Activated CD4-positive, alpha-beta T cell treated with anti-CD3 and anti-CD28 coated beads, Interleukin-2, amount 50 U/mL, for 24 hours (primary cell): ENCODE measurements at regions not wholly inside any gene's neighbourhood (a gene's known extent, or its start where the extent isn't known, plus 50 kb on each side); places are given as distances from the start of the nearest gene placed in this dataset.

Experiments
- DNase-seq, 2 donors: peaks; one replicate each; pipeline ENCODE4 v3.0.0-alpha.2; 2020; ENCODE audit warnings: low read depth in 1 of 2, low spot score in 1 of 2

DNA sequence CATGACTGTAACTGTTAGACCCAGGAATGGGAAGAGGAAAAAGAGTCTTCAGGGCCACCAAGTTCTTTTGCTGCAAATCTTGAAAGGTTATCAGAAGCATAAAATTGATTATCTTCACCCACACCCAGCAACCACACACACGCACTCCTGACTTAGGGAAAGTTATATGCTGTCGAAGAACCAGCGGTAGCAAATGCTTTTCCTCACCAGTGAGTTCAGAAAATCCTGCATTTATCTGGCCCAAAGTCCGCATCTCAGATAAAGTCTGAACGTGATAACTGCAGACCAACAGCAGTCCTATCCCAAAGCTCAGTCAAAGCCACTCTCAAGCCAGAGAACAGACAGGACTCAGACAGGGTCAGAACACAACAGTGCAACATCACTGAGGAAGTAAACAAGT, 115.6 kb downstream of the IRS2 start:
- no peak for DNase-seq

DNA sequence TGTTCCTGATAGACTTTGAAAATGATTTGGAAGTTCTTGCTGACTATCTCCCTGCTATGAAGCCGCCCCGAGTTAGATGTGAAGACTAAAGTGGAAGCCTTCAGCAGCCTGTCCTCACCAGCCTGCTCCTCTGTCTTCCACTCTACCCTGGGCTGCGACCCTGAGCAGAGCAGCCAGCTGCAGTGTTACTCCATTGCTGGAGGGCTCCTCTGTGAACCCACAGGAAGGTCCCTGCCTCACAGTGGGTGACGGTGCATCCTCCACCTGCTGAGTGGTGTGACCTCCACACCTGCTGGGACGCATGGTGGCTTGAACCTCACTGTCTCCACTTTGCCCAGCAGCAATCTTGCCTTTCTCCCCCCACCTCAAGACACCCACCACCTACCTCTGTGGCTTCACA, 116.4 kb downstream of the IRS2 start:
- DNase-seq: no peak

DNA sequence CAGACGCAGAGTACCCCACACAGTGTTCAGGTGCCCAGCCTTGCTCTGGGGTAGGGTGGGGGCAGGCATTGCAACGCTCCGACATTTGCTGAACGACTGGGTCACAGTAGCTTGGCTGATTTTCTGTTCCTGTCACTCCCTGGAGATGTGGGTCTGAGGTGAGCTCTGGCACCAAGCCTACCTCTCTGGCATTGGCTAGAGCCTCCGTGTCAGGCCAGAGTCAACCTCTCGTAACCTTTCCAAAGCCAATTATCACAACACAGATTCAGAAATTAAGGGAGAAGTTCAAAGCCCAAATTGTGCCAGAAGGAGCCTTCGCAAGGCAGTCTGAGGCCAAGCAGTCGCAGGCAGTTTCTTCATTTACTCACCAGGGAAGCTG, 117.2 kb downstream of the IRS2 start:
- DNase-seq: no peak

DNA sequence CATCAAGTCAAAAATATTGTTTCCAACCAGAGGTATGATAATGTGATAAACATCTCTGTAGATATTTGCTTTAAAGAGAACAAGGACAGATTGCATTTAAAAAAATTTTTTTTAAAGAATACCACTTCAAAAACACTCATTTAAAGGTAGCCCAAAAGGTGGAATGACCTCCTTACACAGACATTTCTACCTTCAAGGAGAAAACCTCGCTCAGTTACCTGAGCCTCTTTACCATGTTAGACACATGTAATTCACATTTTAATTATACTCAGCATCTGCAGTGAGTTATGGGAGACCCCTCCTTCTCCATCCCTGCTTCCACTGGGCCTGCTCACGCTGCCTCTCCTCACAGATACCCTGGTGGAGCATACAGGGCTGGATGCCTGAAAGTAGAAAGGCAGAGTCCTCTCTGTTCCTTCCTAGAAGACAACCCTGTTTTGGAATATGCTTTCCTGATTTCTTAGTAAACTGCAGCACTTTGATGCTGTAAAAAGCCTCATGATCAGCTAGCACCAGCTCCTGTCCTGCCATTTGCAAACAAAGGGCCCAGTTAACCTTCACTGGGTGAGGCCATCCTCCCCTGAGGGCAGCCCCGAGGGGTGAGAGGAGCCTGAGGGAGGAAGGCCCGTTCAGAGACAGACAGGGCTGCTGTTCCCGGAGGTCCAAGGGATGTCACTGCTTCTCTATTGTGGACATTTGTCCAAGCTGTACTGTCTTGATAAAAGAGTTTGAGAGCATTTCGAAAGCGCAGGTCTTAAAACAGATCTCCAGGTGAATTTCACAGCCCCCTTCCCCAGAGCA, 117.8 kb downstream of the IRS2 start:
- no peak for DNase-seq

DNA sequence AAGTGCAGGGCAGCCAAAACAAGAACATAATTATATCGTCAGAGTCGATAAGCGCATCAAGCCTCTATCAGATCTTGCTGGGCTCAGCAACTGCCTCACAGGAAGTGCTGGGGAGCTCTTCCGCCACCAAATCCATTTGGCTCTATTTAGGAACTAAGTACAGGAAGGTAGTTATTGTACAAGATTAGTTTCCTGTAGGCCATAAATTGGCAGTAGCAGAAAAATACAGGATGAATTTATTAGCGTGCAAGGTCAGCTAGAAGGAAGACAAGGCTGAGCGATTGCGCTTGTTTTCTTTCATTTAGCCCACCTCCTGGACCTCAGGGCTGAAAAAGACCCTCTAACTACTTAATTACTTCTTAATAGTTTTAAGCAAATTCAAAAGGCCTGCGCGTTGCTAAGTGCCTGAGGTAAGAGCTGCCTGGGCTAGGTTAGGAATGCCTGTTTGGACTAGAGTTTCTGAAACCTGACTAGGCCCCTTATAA, 118.5 kb downstream of the IRS2 start:
- DNase-seq: no peak

DNA sequence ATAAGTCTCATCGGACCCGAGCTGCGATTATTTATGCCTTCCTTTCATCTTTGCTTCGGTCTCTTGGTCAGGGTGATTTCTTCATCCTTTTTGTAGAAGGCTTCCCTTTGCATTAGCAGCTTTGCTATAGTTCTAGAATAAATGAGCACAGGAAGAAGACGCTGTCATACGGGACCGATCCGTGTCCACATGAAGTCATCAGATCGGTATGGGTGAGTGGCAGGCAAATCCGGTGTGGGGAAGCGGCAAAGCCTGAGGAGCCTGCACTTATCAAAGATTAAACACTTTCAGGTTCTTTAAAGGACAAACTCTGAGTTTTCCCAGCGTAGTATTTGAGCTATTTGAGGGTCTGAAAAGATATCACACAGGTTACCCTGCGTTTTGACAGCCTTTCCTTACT, 119.3 kb downstream of the IRS2 start:
- no peak for DNase-seq

DNA sequence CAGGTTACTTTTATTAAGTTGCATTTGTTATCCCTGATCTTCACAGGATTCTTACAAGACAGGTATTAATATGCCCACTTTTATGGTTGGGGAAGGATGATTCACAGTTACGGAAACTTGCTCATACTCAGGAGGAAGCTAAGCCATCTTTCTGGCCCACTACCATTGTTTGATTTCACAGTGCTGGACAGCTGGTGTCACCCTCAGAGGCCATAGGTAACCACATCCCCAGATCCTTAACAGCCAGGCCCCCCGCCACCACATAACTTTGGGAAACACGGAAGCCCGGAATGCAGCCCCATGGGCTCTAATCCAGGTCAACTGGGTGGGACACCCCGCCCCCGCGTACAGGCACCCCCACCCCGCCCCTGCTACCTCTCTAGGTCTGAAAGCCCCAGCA, 119.7 kb downstream of the IRS2 start:
- DNase-seq: no peak

DNA sequence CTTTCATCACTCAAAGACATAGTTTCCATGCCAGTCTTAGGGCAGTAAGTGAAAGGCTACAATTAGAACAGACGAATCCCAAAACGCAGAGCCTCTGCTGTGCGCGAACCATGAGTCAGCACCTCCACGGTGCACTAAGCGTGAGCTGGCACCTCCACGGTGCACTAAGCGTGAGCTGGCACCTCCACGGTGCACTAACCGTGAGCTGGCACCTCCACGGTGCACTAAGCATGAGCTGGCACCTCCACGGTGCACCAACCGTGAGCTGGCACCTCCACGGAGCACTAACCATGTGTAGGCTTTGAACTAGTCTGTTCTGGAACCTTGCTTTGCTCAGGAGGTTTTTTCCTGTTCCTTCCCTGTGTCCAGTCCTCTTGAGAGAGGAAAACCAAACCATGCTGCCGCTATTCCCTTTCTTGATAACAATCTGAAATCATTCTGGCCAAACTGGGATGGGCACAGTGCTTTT, 120.6 kb downstream of the IRS2 start:
- no peak for DNase-seq

DNA sequence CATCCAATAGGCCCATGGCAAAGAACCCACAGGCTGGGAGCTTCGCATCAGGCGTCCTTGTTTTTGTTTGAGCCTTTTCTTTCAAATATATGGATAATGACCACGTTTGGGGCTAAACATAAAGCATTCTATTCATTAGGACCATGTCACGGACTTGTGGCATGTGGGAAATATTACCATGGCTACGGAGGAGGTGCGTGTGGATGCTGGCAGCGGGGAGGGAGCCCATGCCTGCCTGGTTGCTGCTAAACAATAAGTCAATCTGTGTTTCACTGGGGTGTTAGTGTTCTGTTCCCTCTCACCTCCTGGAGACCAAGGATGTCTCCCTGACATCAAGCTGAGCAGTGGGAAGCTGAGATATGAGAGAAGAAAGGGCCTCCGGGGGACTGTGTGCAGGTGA, 121.1 kb downstream of the IRS2 start:
- no peak for DNase-seq

DNA sequence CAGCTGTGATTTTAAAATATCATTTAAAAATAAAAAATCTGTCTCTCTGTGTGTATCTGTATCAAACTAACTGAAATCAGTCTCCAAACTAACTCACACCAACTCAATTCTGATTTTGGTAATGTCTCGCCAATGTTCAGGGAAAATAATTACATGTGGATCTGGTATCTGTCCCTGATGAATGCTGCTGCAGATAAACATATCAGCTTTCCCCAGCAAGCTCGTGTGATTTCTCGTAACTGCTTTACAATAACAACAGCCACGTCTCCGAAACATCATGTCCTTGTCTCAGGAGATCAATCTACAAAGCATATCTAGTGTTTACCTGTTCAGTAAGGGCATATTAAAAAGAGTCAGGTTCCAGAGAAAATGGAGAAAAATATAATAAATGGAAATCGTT, 129.0 kb downstream of the IRS2 start:
- DNase-seq: no peak

DNA sequence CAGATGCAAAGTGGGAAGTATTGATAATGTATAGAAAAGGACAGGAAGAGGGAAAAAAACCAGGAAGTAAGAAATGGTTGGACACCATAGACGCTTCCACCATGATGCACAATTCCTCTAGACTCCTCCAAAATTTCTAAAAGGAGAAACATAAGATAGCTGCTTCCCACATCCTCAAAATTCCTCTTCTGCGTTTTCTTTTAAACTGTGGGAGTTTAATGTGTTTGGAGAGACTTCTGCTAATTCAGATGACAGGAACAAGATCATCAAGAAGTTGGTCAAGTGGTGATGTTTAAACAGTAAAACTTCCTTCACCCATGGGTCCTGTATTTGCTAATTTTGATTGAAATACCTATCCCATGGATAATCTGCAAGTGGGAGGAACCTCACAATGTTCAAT, 130.2 kb downstream of the IRS2 start:
- DNase-seq: no peak

DNA sequence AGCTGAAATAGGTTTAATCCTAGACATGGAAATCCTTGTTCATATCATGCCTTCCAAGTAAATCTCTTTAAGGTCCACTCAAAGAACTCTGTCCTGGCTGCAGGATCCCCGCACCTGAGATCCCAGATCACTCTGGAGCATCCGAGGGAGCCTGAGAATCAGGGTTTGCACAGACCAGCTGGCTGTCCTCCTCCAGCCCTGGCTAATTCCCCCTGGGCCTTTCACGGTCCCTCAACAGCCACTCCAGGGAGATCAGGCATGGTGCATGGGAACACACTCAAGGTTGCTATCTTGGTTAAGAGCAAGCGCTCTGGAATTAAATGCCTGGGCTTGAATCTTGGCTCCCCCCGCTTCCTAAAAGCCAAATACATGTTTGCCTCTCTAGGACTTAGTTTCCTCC, 130.8 kb downstream of the IRS2 start:
- DNase-seq: no peak

DNA sequence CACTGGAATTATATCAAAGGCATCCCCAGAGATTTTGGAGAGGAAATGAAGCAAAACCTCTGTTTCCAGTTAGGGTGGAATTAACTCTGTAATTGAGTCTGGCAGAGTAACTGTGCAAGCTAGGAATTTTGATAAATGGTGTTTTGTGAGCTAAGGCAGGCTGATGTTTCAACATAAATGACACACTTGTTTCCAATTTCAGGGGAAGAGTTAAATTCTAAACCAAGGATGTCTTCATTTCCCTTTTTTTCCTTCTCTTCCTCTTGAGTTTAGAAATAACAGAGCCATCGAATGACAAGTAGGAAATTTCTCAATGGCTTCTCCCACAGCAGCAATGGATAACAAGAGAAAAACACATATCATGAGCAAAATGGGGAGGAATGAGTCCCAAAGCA, 131.2 kb downstream of the IRS2 start:
- no peak for DNase-seq

DNA sequence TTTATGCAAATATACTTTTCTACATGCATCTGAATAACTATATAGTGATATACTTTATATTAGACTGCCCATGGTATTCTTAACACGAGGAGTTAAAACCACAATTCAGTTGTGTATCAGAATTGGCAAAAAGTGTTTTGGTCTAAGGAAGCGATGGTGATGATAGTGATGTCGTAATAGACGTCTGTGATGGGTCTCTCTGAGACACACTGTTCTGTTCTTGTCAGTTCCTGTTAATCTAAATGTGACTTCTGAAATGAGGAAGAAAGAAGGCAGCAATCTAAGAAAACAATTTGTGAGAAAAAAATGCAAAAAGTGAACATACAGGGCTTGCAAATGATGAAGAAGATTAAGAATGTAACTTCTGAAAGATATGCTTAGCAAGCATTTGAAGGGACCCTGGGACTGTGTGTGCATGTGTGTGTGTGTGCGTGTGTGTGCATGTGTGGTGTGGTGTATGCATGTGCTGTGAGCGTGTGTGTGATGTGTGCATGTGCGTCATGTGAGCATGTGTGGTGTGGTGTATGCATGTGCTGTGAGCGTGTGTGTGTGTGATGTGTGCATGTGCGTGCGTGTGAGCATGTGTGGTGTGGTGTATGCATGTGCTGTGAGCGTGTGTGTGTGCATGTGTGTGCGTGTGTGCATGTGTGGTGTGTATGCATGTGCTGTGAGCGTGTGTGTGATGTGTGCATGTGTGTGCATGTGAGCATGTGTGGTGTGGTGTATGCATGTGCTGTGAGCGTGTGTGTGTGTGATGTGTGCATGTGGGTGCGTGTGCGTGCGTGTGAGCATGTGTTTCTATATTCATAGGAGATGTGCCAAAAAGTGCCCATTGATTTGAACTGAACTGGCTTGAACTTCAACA, 131.8 kb downstream of the IRS2 start:
- DNase-seq: no peak

DNA sequence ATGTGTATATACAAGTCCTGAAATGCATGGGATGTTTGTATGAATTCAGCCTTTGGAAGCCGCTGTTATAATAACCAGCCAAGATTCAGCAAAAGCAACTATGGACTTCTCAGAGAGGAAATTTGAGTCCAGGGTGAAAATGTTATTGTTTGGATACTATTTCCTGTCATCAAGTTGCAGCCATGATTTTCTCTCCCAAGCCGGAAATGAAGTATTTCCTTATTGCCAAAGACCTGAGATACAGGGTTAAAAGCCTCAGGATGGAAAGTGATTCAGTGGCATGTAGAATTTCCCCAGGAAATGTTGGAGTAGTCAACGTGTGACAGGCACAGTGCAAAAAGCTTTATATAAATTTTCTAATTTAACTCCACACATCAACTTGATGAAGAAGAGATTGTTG, 133.9 kb downstream of the IRS2 start:
- DNase-seq: no peak

DNA sequence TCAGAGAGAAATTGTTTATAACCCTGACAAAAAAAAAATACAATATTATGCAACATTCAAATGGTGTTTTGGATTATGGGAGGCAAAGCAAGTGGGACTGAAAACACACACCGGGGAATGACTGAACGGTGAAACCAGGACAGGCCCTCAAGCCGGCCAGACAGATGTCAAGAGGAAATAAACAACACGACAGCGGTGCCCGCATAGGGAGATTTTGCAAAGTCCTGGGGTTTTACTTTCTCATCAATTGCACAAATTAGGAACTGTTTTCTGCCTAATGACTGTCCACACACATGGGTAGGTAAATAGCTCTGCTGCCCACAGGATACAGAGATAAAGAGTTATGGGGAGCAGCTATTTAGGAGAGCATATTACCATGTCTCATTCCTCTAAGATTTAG, 134.5 kb downstream of the IRS2 start:
- no peak for DNase-seq

DNA sequence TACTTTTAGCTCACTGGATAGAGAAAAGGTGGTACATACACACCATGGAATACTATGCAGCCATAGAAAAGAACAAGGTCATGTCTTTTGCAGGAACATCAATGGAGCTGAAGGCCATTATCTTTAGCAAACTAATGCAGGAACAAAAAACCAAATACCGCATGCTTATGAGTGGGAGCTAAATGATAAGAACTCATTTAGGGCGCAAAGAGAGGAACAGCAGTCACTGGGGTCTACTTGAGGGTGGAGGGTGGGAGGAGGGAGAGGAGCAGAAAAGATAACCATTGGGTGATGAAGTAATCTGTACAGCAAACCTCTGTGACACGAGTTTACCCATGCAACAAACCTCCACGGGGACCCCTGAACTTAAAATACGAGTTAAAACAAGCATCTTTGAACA, 135.1 kb downstream of the IRS2 start:
- no peak for DNase-seq

DNA sequence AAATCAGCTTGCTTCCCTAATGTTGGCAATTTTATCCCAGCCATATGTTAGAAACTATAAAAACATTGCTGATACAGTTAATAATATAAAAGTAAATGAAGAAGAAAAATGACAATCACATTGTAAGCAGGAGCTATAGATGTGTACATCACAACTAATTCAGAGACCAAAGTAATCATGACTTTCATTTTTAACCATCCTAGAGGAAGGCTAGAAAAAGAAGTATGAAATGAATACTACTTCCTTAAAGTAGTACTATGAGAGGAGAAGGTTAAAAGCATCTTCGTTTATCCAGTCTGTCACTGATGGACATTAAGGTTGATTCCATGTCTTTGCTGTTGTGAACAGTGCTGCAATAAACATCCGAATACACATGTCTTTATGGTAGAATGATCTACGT, 135.5 kb downstream of the IRS2 start:
- DNase-seq: no peak

DNA sequence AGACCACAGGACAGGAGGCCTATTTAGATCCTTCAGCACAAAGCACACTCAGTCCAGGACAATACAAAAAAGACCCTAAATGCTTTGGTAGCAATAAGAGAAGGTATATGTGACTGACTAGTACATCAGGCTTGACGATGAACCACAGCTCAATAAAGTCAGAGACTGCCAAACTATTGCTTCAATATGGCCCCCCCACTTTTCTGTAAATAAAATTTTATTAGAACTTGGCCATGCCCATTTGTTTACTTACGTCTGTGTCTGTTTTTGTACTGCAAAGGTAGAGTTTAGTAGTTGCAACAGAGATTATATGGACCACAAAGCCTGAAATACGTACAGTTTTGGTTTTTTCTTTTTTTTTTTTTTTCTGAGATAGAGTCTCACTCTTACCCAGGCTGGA, 136.7 kb downstream of the IRS2 start:
- no peak for DNase-seq

DNA sequence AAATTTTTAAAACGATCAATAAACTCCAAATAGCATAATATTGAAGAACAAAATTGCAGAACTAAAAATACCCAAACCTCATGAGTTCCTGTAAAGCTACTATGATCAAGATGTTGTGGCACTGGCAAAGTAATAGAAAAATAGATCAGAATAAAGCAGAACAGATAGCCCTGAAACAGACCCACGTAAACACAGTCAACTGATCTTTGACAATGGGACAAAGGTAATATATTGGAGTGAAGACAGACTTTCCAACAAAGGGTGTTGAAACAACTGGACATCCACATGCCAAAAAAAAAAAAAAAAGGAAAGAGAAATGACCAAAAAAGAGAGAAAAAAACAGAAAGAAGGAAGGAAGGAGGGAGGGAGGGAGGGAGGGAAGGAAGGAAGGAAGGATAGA, 138.7 kb downstream of the IRS2 start:
- no peak for DNase-seq

DNA sequence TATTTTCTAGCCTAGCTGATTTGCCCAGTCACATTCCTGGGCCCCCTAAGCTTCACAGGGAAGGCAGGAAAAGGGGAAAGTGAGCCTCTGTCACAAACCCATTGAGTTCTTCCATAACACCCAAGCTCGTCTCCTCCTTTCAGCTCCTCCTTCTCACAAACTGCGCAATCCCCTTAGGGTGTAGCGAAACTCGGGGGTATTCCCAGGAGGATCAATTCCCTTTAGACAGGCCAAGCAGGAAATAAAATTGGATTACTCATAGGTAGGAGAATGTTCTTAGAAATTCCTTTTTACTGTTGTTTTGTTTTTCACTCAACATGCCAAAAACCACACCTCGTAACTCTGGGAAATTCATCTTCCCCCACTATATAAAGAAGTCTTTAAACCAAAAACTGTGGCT, 139.3 kb downstream of the IRS2 start:
- DNase-seq: no peak

DNA sequence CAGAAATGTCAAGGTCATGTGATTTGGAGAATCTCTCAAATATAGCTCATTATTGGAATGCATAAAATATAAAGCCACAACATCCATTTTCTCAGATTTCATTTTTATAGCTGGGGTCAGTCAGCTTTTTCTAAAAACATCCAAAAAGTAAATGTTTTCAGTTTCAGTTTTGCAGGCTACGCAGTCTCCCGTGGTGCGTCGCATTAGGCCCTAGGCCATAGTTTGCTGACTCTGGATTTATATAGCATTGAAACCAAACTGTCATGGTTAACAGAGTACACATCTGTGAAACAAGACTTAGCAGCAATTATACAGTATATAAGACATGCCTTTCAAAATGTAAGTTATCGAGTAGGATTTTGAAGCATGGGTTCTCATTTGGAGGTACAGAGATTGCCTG, 140.0 kb downstream of the IRS2 start:
- DNase-seq: no peak
